HG02678 (cell line): ENCODE measurements at regions not wholly inside any gene's neighbourhood (a gene's known extent, or its start where the extent isn't known, plus 50 kb on each side); places are given as distances from the start of the nearest gene placed in this dataset.
A peak's percentile ranks its signal among the peaks of the same experiment; 100 is the strongest.

Experiments used
- ATAC-seq: cut with Tn5 transposase; IDR thresholded peaks from one replicate; pipeline ENCODE4 v1.9.1; 2021; ENCODE audit warnings: mild to moderate bottlenecking, moderate library complexity; ENCODE audit not compliant: unreplicated experiment

GRCh38 chr3:157639756-157640426 lies 136.7 kb upstream of the VEPH1 start:
- no peak for ATAC-seq

GRCh38 chr3:157637866-157638265 lies 134.7 kb upstream of the VEPH1 start:
- ATAC-seq: no peak

- no peak for ATAC-seq
These were observed 130.0 kb upstream of the VEPH1 start for GRCh38 chr3:157633241-157633640.

- ATAC-seq: no peak
These were observed 128.9 kb upstream of the VEPH1 start for GRCh38 chr3:157632075-157632474.

- no peak for ATAC-seq
These were observed 128.3 kb upstream of the VEPH1 start for GRCh38 chr3:157631478-157631877.

- no peak for ATAC-seq
These were observed 123.6 kb upstream of the VEPH1 start for GRCh38 chr3:157626817-157627216.

- no peak for ATAC-seq
These were observed 121.6 kb upstream of the VEPH1 start for GRCh38 chr3:157624801-157625200.

GRCh38 chr3:157618886-157619285 lies 115.7 kb upstream of the VEPH1 start:
- ATAC-seq: no peak

GRCh38 chr3:157618075-157618760 lies 115.0 kb upstream of the VEPH1 start:
- peak; percentile 82 for ATAC-seq

GRCh38 chr3:157614896-157615295 lies 111.7 kb upstream of the VEPH1 start:
- ATAC-seq: no peak

GRCh38 chr3:157611536-157612076 lies 108.4 kb upstream of the VEPH1 start:
- no peak for ATAC-seq

- no peak for ATAC-seq
These were observed 107.8 kb upstream of the VEPH1 start for GRCh38 chr3:157610876-157611535.

- no peak for ATAC-seq
These were observed 104.7 kb upstream of the VEPH1 start for GRCh38 chr3:157607826-157608405.

- ATAC-seq: no peak
These were observed 103.6 kb upstream of the VEPH1 start for GRCh38 chr3:157606852-157607197.

- peak; percentile 98 for ATAC-seq
These were observed 103.0 kb upstream of the VEPH1 start for GRCh38 chr3:157606011-157606851.

GRCh38 chr3:157605356-157605755 lies 102.1 kb upstream of the VEPH1 start:
- no peak for ATAC-seq

GRCh38 chr3:157602424-157602823 lies 99.2 kb upstream of the VEPH1 start:
- ATAC-seq: no peak

- ATAC-seq: no peak
These were observed 92.0 kb upstream of the VEPH1 start for GRCh38 chr3:157595259-157595658.

GRCh38 chr3:157594413-157594812 lies 91.2 kb upstream of the VEPH1 start:
- ATAC-seq: no peak

GRCh38 chr3:157592769-157593168 lies 89.6 kb upstream of the VEPH1 start:
- ATAC-seq: no peak

GRCh38 chr3:157590273-157590672 lies 87.1 kb upstream of the VEPH1 start:
- ATAC-seq: no peak
